CD14-positive monocyte (primary cell): ENCODE measurements at regions not wholly inside any gene's neighbourhood (a gene's known extent, or its start where the extent isn't known, plus 50 kb on each side); places are given as distances from the start of the nearest gene placed in this dataset.

Source experiments
- DNase-seq, 3 donors: peaks; one replicate each; pipeline ENCODE4 v3.0.0-alpha.2; 2011 to 2022
- H2AFZ ChIP-seq: 2 replicates; pipeline ENCODE4 v1.6.0; 2012; ENCODE audit warnings: mild to moderate bottlenecking, low read depth, low read length, inconsistent platforms; ENCODE audit not compliant: insufficient read depth, poor library complexity, severe bottlenecking
- H3K27ac ChIP-seq, 2 donors: 1 replicate in 1 of 2; 2 replicates in 1 of 2; pipeline ENCODE4 v1.5.1; 2012 to 2013; ENCODE audit warnings: low read length in 2 of 2, control low read depth in 1 of 2, inconsistent platforms in 1 of 2, low read depth in 1 of 2, mild to moderate bottlenecking in 1 of 2
- H3K27me3 ChIP-seq, 2 donors: one replicate each; pipeline versions ENCODE4 v1.6.0 to v1.6.1; 2011 to 2013; ENCODE audit warnings: low read length in 2 of 2; ENCODE audit not compliant: control insufficient read depth in 2 of 2, insufficient read depth in 2 of 2
- H3K36me3 ChIP-seq, 2 donors: replicated peaks in 1 of 2; 1 replicate in 1 of 2; 2 replicates in 1 of 2; pipeline versions ENCODE4 v1.5.1 to v1.6.1; 2012 to 2013; ENCODE audit warnings: low read length in 2 of 2, control low read depth in 1 of 2, inconsistent platforms in 1 of 2, mild to moderate bottlenecking in 1 of 2; ENCODE audit not compliant: insufficient read depth in 2 of 2, control insufficient read depth in 1 of 2
- H3K4me1 ChIP-seq, 2 donors: 1 replicate in 1 of 2; 2 replicates in 1 of 2; pipeline versions ENCODE4 v1.5.1 to v1.6.1; 2012 to 2013; ENCODE audit warnings: low read length in 2 of 2, control low read depth in 1 of 2, inconsistent platforms in 1 of 2, mild to moderate bottlenecking in 1 of 2, moderate library complexity in 1 of 2; ENCODE audit not compliant: insufficient read depth in 2 of 2, control insufficient read depth in 1 of 2
- H3K4me2 ChIP-seq: replicated peaks from 2 replicates; pipeline ENCODE3; 2012; ENCODE audit warnings: low read length, moderate library complexity, mild to moderate bottlenecking; ENCODE audit not compliant: poor library complexity, severe bottlenecking; ENCODE audit errors: extremely low read depth
- H3K4me3 ChIP-seq, 3 experiments: fragments of 200-600 bp in 1 of 3; sonication (generic) in 1 of 3; replicated peaks in 1 of 3; 1 replicate in 2 of 3; 2 replicates in 1 of 3; pipeline ENCODE4 v1.5.1; 2011 to 2013; ENCODE audit warnings: low read length in 3 of 3, mild to moderate bottlenecking in 3 of 3, control low read depth in 2 of 3, low read depth in 2 of 3, inconsistent platforms in 1 of 3, moderate library complexity in 1 of 3
- H3K79me2 ChIP-seq: 2 replicates; pipeline ENCODE4 v1.6.0; 2012; ENCODE audit warnings: mild to moderate bottlenecking, control low read depth, inconsistent platforms, low read length, moderate library complexity; ENCODE audit not compliant: insufficient read depth
- H3K9ac ChIP-seq: 2 replicates; pipeline ENCODE4 v1.6.0; 2017; ENCODE audit warnings: low read length, mild to moderate bottlenecking; ENCODE audit not compliant: insufficient read depth, poor library complexity, severe bottlenecking
- H3K9me3 ChIP-seq, 2 donors: replicated peaks in 1 of 2; 1 replicate in 1 of 2; 2 replicates in 1 of 2; pipeline versions ENCODE4 v1.5.1 to v1.6.1; 2012 to 2013; ENCODE audit warnings: low read length in 2 of 2, control low read depth in 1 of 2; ENCODE audit not compliant: control insufficient read depth in 1 of 2, insufficient read depth in 1 of 2
- H4K20me1 ChIP-seq: 2 replicates; pipeline ENCODE4 v1.6.0; 2012; ENCODE audit warnings: mild to moderate bottlenecking, low read length, control low read depth, moderate library complexity; ENCODE audit not compliant: insufficient read depth
- H3K27ac Mint-ChIP-seq, 7 donors: one replicate each; pipeline ENCODE4 v1.8.0; 2020; ENCODE audit warnings: mild to moderate bottlenecking in 7 of 7, mixed read lengths in 7 of 7, moderate library complexity in 6 of 7, inconsistent platforms in 2 of 7
- H3K27me3 Mint-ChIP-seq, 3 donors: one replicate each; pipeline ENCODE4 v1.8.0; 2021 to 2022; ENCODE audit warnings: low read depth in 3 of 3, mild to moderate bottlenecking in 3 of 3, mixed read lengths in 3 of 3, moderate library complexity in 3 of 3, inconsistent platforms in 1 of 3
- H3K36me3 Mint-ChIP-seq, 2 donors: one replicate each; pipeline ENCODE4 v1.8.0; 2020; ENCODE audit warnings: mixed read lengths in 2 of 2, inconsistent platforms in 1 of 2, mild to moderate bottlenecking in 1 of 2
- H3K4me1 Mint-ChIP-seq: one replicate; pipeline ENCODE4 v1.8.0; 2020; ENCODE audit warnings: mild to moderate bottlenecking, mixed read lengths
- H3K4me3 Mint-ChIP-seq, 2 donors: one replicate each; pipeline ENCODE4 v1.8.0; 2020; ENCODE audit warnings: mild to moderate bottlenecking in 2 of 2, mixed read lengths in 2 of 2, moderate library complexity in 1 of 2
- H3K9me3 Mint-ChIP-seq, 7 donors: one replicate each; pipeline ENCODE4 v1.8.0; 2020 to 2022; ENCODE audit warnings: mixed read lengths in 7 of 7, mild to moderate bottlenecking in 6 of 7, moderate library complexity in 6 of 7, inconsistent platforms in 2 of 7
- WGBS: methylation state at CpG from one replicate; pipeline ENCODE4 v1.1.5; 2013; ENCODE audit warnings: missing lambda C conversion rate; ENCODE audit not compliant: insufficient coverage; 5-methylcytosine and 5-hydroxymethylcytosine counted together
- intact Hi-C, 2 donors: fragments of 100-400 bp; cut with micrococcal nuclease; formaldehyde crosslinking; loops; one replicate each; pipeline versions ENCODE4 v1.15.0 to v1.15.1; 2023
- TF ChIP-seq, protein P1 (sequence below): fragments of 200-600 bp; IDR thresholded peaks from one replicate; pipeline ENCODE4 v1.8.0; 2022; ENCODE audit warnings: antibody characterized with exemption, mild to moderate bottlenecking

- no peaks in the 10 kb centered on the region for H3K36me3 Mint-ChIP-seq
- no peak overlapping the region for H3K27ac ChIP-seq
- no peak overlapping the region for H3K4me3 ChIP-seq
- H3K27ac Mint-ChIP-seq: no peak overlapping the region
- TF ChIP-seq, protein P1, sequence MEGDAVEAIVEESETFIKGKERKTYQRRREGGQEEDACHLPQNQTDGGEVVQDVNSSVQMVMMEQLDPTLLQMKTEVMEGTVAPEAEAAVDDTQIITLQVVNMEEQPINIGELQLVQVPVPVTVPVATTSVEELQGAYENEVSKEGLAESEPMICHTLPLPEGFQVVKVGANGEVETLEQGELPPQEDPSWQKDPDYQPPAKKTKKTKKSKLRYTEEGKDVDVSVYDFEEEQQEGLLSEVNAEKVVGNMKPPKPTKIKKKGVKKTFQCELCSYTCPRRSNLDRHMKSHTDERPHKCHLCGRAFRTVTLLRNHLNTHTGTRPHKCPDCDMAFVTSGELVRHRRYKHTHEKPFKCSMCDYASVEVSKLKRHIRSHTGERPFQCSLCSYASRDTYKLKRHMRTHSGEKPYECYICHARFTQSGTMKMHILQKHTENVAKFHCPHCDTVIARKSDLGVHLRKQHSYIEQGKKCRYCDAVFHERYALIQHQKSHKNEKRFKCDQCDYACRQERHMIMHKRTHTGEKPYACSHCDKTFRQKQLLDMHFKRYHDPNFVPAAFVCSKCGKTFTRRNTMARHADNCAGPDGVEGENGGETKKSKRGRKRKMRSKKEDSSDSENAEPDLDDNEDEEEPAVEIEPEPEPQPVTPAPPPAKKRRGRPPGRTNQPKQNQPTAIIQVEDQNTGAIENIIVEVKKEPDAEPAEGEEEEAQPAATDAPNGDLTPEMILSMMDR: no peak
- H3K79me2 ChIP-seq: no peaks in the 10 kb centered on the region
- peaks cover 3 to 9% (median 4%) of the 10 kb centered on the region in 7 donors for H3K9me3 Mint-ChIP-seq
- no peak for DNase-seq
- WGBS: 90% methylated on average over 1 of the region's 3 CpGs
- H3K9ac ChIP-seq: no peak overlapping the region
- H3K4me3 Mint-ChIP-seq: no peak overlapping the region
- intact Hi-C loops: no loop called here
- no peaks in the 10 kb centered on the region for H4K20me1 ChIP-seq
- peaks cover 0 to 4% of the 10 kb centered on the region in 2 donors for H3K9me3 ChIP-seq
- peaks cover 10 to 14% of the 10 kb centered on the region in 2 donors for H3K4me1 ChIP-seq
- H3K27me3 Mint-ChIP-seq: peaks cover 3 to 6% (median 6%) of the 10 kb centered on the region in 3 donors
- no peak overlapping the region for H3K4me2 ChIP-seq
- peaks cover 15% of the 10 kb centered on the region for H3K4me1 Mint-ChIP-seq
- no peaks in the 10 kb centered on the region for H3K36me3 ChIP-seq
- H2AFZ ChIP-seq: no peak overlapping the region
- H3K27me3 ChIP-seq: no peaks in the 10 kb centered on the region
These were observed 74.1 kb upstream of the SH3PXD2B start for GRCh38 chr5:172528440-172528839.

DNA sequence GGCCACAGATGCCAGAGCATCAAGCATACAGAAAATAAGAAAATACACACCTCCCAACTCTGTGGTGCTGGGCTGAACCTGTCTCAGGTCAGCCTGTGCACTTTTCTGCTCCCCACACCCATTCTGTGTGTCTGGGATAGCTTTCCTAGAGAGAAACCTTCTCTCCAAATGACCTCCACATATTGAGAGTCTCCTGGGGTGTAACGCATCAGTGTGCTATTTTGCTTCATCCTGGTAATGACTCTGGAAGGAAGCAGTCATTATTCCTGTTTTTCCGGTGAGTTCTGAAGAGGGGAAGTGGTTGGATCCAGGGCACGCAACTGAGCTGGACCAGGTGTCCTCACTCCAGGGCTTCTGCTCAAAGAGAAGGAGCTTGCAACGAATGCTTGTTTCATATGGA is 73.2 kb upstream of the SH3PXD2B start:
- Mint-ChIP-seq H3K36me3 (no peaks in the 10 kb centered on the region), H3K9me3 (peaks cover 3 to 12% (median 9%) of the 10 kb centered on the region in 7 donors), H3K4me3 (no peak overlapping the region), H3K4me1 (peaks cover 15% of the 10 kb centered on the region), H3K27me3 (peaks cover 3 to 9% (median 7%) of the 10 kb centered on the region in 3 donors), H3K27ac (no peak overlapping the region)
- no peak overlapping the region for H3K4me3 ChIP-seq
- no peak overlapping the region for H2AFZ ChIP-seq
- peaks cover 0 to 8% of the 10 kb centered on the region in 2 donors for H3K9me3 ChIP-seq
- TF ChIP-seq, protein P1: no peak
- no peak overlapping the region for H3K27ac ChIP-seq
- H3K4me1 ChIP-seq: peaks cover 10 to 14% of the 10 kb centered on the region in 2 donors
- no peak overlapping the region for H3K9ac ChIP-seq
- no peak overlapping the region for H3K4me2 ChIP-seq
- WGBS: 15% methylated on average over 3 of the region's 4 CpGs
- DNase-seq: no peak
- H3K36me3 ChIP-seq: no peaks in the 10 kb centered on the region
- H3K79me2 ChIP-seq: no peaks in the 10 kb centered on the region
- intact Hi-C loops: no loop called here
- no peaks in the 10 kb centered on the region for H3K27me3 ChIP-seq
- no peaks in the 10 kb centered on the region for H4K20me1 ChIP-seq
